IMR-90 (cell line): ENCODE measurements at regions not wholly inside any gene's neighbourhood (a gene's known extent, or its start where the extent isn't known, plus 50 kb on each side); places are given as distances from the start of the nearest gene placed in this dataset.

ENCODE experiments used
- ATAC-seq: fragments of 200-7000 bp; cut with Tn5 transposase; 2 replicates; pipeline ENCODE4 v1.9.1; 2020; ENCODE audit warnings: low read depth, mild to moderate bottlenecking, moderate library complexity
- BruUV-seq: library from RNA; stranded (reverse); fragments of 400-500 nt; replicated peaks from 2 replicates; lab custom pipeline; 2021; lab: Mats Ljungman, UMichigan
- CTCF ChIA-PET: fragments of 300-600 bp; formaldehyde crosslinking; extraction: SDS; loops from one replicate; lab custom pipeline; 2021; ENCODE audit warnings: antibody characterized with exemption; lab: Yijun Ruan, JAX
- POLR2A ChIA-PET: fragments of 300-600 bp; sonication (Branson Sonifier 250); formaldehyde crosslinking; loops from one replicate; lab custom pipeline; 2022; ENCODE audit warnings: antibody characterized with exemption; ENCODE audit not compliant: unreplicated experiment; lab: Charles Lee
- DNase-seq: peaks from one replicate; pipeline ENCODE4 v3.0.0; 2013
- H2AFZ ChIP-seq: replicated peaks from 2 replicates; pipeline ENCODE3; 2013; ENCODE audit warnings: low read length, mild to moderate bottlenecking; ENCODE audit not compliant: poor library complexity
- H2AK5ac ChIP-seq: 2 replicates; pipeline ENCODE4 v1.6.1; 2013; ENCODE audit warnings: low read depth, low read length, inconsistent platforms
- H2AK9ac ChIP-seq: replicated peaks from 2 replicates; pipeline ENCODE3; 2013; ENCODE audit warnings: mild to moderate bottlenecking, low read depth, low read length, moderate library complexity; ENCODE audit not compliant: poor library complexity
- H2BK120ac ChIP-seq: 2 replicates; pipeline ENCODE4 v1.6.1; 2013; ENCODE audit warnings: low read depth, low read length, inconsistent platforms
- H2BK15ac ChIP-seq: 3 replicates; pipeline ENCODE4 v1.6.1; 2013; ENCODE audit warnings: low read depth, low read length, inconsistent platforms
- H2BK20ac ChIP-seq: 2 replicates; pipeline ENCODE4 v1.6.1; 2013; ENCODE audit warnings: low read depth, mild to moderate bottlenecking, inconsistent platforms, low read length, moderate library complexity
- H2BK5ac ChIP-seq: 2 replicates; pipeline ENCODE4 v1.6.1; 2013; ENCODE audit warnings: mild to moderate bottlenecking, low read depth, low read length, inconsistent platforms; ENCODE audit not compliant: poor library complexity, severe bottlenecking
- H3K14ac ChIP-seq: replicated peaks from 2 replicates; pipeline ENCODE4 v1.6.1; 2013; ENCODE audit warnings: low read depth, low read length, inconsistent platforms
- H3K18ac ChIP-seq: 2 replicates; pipeline ENCODE4 v1.6.1; 2013; ENCODE audit warnings: low read depth, low read length, control low read depth
- H3K23ac ChIP-seq: 2 replicates; pipeline ENCODE4 v1.6.1; 2013; ENCODE audit warnings: low read depth, low read length, inconsistent platforms
- H3K27ac ChIP-seq: 2 replicates; pipeline ENCODE4 v1.5.1; 2013; ENCODE audit warnings: mild to moderate bottlenecking, control low read depth, low read length; ENCODE audit not compliant: insufficient read depth
- H3K27me3 ChIP-seq: 2 replicates; pipeline ENCODE4 v1.6.1; 2013; ENCODE audit warnings: low read length; ENCODE audit not compliant: control insufficient read depth, insufficient read depth
- H3K36me3 ChIP-seq: 2 replicates; pipeline ENCODE4 v1.6.1; 2013; ENCODE audit warnings: low read length, mixed read lengths; ENCODE audit not compliant: control insufficient read depth, insufficient read depth
- H3K4ac ChIP-seq: 2 replicates; pipeline ENCODE4 v1.6.1; 2013; ENCODE audit warnings: low read depth, low read length, inconsistent platforms
- H3K4me1 ChIP-seq: 2 replicates; pipeline ENCODE4 v1.6.1; 2013; ENCODE audit warnings: low read length, mixed read lengths; ENCODE audit not compliant: control insufficient read depth, insufficient read depth
- H3K4me2 ChIP-seq: 2 replicates; pipeline ENCODE4 v1.6.1; 2013; ENCODE audit warnings: low read depth, mild to moderate bottlenecking, control low read depth, low read length, moderate library complexity
- H3K4me3 ChIP-seq: 2 replicates; pipeline ENCODE4 v1.5.1; 2013; ENCODE audit warnings: low read depth, mild to moderate bottlenecking, control low read depth, low read length, moderate library complexity; ENCODE audit not compliant: insufficient read depth
- H3K56ac ChIP-seq: 2 replicates; pipeline ENCODE4 v1.6.1; 2013; ENCODE audit warnings: low read length, inconsistent platforms; ENCODE audit not compliant: insufficient read depth; ENCODE audit errors: extremely low read depth
- H3K79me1 ChIP-seq, 2 experiments: 2 replicates each; pipeline ENCODE4 v1.6.1; 2013; ENCODE audit warnings: low read length in 2 of 2, inconsistent platforms in 1 of 2, low read depth in 1 of 2
- H3K9ac ChIP-seq: 2 replicates; pipeline ENCODE4 v1.6.1; 2013; ENCODE audit warnings: low read depth, low read length, control low read depth
- H3K9me1 ChIP-seq: 2 replicates; pipeline ENCODE4 v1.6.1; 2013; ENCODE audit warnings: low read length, inconsistent platforms; ENCODE audit not compliant: insufficient read depth
- H3K9me3 ChIP-seq: 2 replicates; pipeline ENCODE4 v1.6.1; 2013; ENCODE audit warnings: low read length; ENCODE audit not compliant: control insufficient read depth, insufficient read depth
- H4K20me1 ChIP-seq: 2 replicates; pipeline ENCODE4 v1.6.1; 2013; ENCODE audit warnings: low read length, inconsistent platforms; ENCODE audit not compliant: insufficient read depth
- H4K5ac ChIP-seq: 2 replicates; pipeline ENCODE4 v1.6.1; 2013; ENCODE audit warnings: mild to moderate bottlenecking, low read depth, low read length, control low read depth
- H4K8ac ChIP-seq, 2 experiments: 2 replicates each; pipeline ENCODE4 v1.6.1; 2013; ENCODE audit warnings: low read depth in 2 of 2, low read length in 2 of 2, control low read depth in 1 of 2, inconsistent platforms in 1 of 2
- H4K91ac ChIP-seq: 2 replicates; pipeline ENCODE4 v1.6.1; 2013; ENCODE audit warnings: low read depth, low read length, inconsistent platforms; ENCODE audit not compliant: insufficient read depth
- BHLHE40 ChIP-seq: fragments of 150-350 bp; IDR thresholded peaks from 2 replicates; pipeline ENCODE4 v1.6.1; 2016; ENCODE audit warnings: mild to moderate bottlenecking, low read depth, low read length
- CEBPB ChIP-seq: IDR thresholded peaks from 2 replicates; pipeline ENCODE4 v1.6.1; 2012; ENCODE audit warnings: low read depth, low read length, improper control_type of control experiment
- CHD1 ChIP-seq: IDR thresholded peaks from 2 replicates; pipeline ENCODE4 v1.6.1; 2012; ENCODE audit warnings: low read depth, low read length, improper control_type of control experiment
- ELK1 ChIP-seq: fragments of 150-350 bp; IDR thresholded peaks from 2 replicates; pipeline ENCODE4 v1.6.1; 2016; ENCODE audit warnings: low read depth, mild to moderate bottlenecking, low read length, moderate library complexity, borderline replicate concordance
- FOS ChIP-seq: fragments of 150-350 bp; IDR thresholded peaks from 2 replicates; pipeline ENCODE4 v1.6.1; 2016; ENCODE audit warnings: low read depth, low read length
- MAFK ChIP-seq: IDR thresholded peaks from 2 replicates; pipeline ENCODE4 v1.6.1; 2012; ENCODE audit warnings: low read depth, low read length, improper control_type of control experiment
- MAZ ChIP-seq: IDR thresholded peaks from 2 replicates; pipeline ENCODE4 v1.6.1; 2012; ENCODE audit warnings: low read depth, mild to moderate bottlenecking, low read length, improper control_type of control experiment, moderate library complexity, borderline replicate concordance
- MXI1 ChIP-seq: IDR thresholded peaks from 2 replicates; pipeline ENCODE4 v1.6.1; 2012; ENCODE audit warnings: low read depth, mild to moderate bottlenecking, low read length, moderate library complexity, borderline replicate concordance
- NFE2L2 ChIP-seq: fragments of 150-350 bp; IDR thresholded peaks from 2 replicates; pipeline ENCODE4 v1.6.1; 2016; ENCODE audit warnings: low read depth, mild to moderate bottlenecking, low read length
- POLR2A ChIP-seq: IDR thresholded peaks from 2 replicates; pipeline ENCODE4 v1.6.1; 2012; ENCODE audit warnings: mild to moderate bottlenecking, low read depth, low read length
- RAD21 ChIP-seq: IDR thresholded peaks from 2 replicates; pipeline ENCODE4 v1.6.1; 2012; ENCODE audit warnings: low read length, improper control_type of control experiment
- RCOR1 ChIP-seq: IDR thresholded peaks from 2 replicates; pipeline ENCODE4 v1.6.1; 2012; ENCODE audit warnings: mild to moderate bottlenecking, low read length, improper control_type of control experiment; ENCODE audit not compliant: insufficient replicate concordance
- RFX5 ChIP-seq: IDR thresholded peaks from 2 replicates; pipeline ENCODE4 v1.8.0; 2012; ENCODE audit warnings: low read depth, mild to moderate bottlenecking, low read length, moderate library complexity
- SMC3 ChIP-seq: fragments of 150-350 bp; IDR thresholded peaks from 2 replicates; pipeline ENCODE4 v1.6.1; 2016; ENCODE audit warnings: low read depth, mild to moderate bottlenecking, antibody characterized with exemption, low read length, moderate library complexity
- WGBS, 2 experiments: methylation state at CpG; one replicate each; pipeline versions ENCODE4 v1.1.5 to v1.1.7; 2013; ENCODE audit warnings: missing lambda C conversion rate in 2 of 2; ENCODE audit not compliant: insufficient read length in 1 of 2; ENCODE audit errors: extremely low coverage in 2 of 2; 5-methylcytosine and 5-hydroxymethylcytosine counted together
- dilution Hi-C: fragments of 300-500 bp; cut with HindIII; formaldehyde crosslinking; loops from one replicate; pipeline ENCODE4 v1.14.3; 2018; ENCODE audit warnings: low sequenced_read_pairs; ENCODE audit not compliant: unreplicated experiment
- in situ Hi-C: fragments of 300-500 bp; cut with MboI; formaldehyde crosslinking; loops from 3 replicates; pipeline ENCODE4 v1.14.3; 2019; ENCODE audit warnings: low sequenced_read_pairs, inconsistent platforms, mixed read lengths
- intact Hi-C: fragments of 100-400 bp; cut with micrococcal nuclease; formaldehyde crosslinking; loops from 2 replicates; pipeline ENCODE4 v1.10.0; 2022
- TF ChIP-seq, protein P1 (sequence below): fragments of 150-350 bp; IDR thresholded peaks from 2 replicates; pipeline ENCODE4 v1.6.1; 2017; ENCODE audit warnings: mild to moderate bottlenecking, antibody characterized with exemption, low read length, low read depth
- TF ChIP-seq, protein P2 (sequence below): conservative IDR thresholded peaks from 2 replicates; pipeline ENCODE4 v1.5.1; 2012; ENCODE audit warnings: mild to moderate bottlenecking, low read depth, low read length, improper control_type of control experiment

- ChIA-PET POLR2A (no interaction called here), CTCF (no interaction called here)
- Histone ChIP-seq H3K27ac (no peak overlapping the region), H3K23ac (no peak overlapping the region), H2BK120ac (no peak overlapping the region), H4K8ac (no peak overlapping the region), H3K14ac (no peak overlapping the region), H4K20me1 (no peaks in the 10 kb centered on the region), H3K4me2 (no peak overlapping the region), H2BK20ac (no peak overlapping the region), H4K91ac (no peak overlapping the region), H2AFZ (no peak overlapping the region), H3K9ac (no peak overlapping the region), H2AK9ac (no peak overlapping the region), H4K5ac (no peak overlapping the region), H3K27me3 (no peaks in the 10 kb centered on the region), H2BK5ac (no peak overlapping the region), H3K4me3 (no peak overlapping the region), H3K56ac (no peak overlapping the region), H2BK15ac (no peak overlapping the region), H3K36me3 (no peaks in the 10 kb centered on the region), H3K9me1 (no peaks in the 10 kb centered on the region), H2AK5ac (no peak overlapping the region), H3K4me1 (no peaks in the 10 kb centered on the region), H3K4ac (no peak overlapping the region), H3K18ac (no peak overlapping the region), H3K9me3 (peaks cover 3% of the 10 kb centered on the region; the same call in 1 of the 2 replicates), H3K79me1 (no peaks in the 10 kb centered on the region)
- DNase-seq, result no peak
- WGBS, 2 experiments, result 40% methylated on average over 3 of the region's 4 CpGs; no CpG with 5 or more reads in 1 of the 2 experiments
- TF ChIP-seq MAZ, result no peak
- no peak for TF ChIP-seq RFX5
- TF ChIP-seq RAD21, result no peak
- TF ChIP-seq, protein P1, sequence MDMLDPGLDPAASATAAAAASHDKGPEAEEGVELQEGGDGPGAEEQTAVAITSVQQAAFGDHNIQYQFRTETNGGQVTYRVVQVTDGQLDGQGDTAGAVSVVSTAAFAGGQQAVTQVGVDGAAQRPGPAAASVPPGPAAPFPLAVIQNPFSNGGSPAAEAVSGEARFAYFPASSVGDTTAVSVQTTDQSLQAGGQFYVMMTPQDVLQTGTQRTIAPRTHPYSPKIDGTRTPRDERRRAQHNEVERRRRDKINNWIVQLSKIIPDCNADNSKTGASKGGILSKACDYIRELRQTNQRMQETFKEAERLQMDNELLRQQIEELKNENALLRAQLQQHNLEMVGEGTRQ, result no peak
- TF ChIP-seq CEBPB, result no peak
- TF ChIP-seq SMC3, result no peak
- no peak for TF ChIP-seq MXI1
- TF ChIP-seq, protein P2, sequence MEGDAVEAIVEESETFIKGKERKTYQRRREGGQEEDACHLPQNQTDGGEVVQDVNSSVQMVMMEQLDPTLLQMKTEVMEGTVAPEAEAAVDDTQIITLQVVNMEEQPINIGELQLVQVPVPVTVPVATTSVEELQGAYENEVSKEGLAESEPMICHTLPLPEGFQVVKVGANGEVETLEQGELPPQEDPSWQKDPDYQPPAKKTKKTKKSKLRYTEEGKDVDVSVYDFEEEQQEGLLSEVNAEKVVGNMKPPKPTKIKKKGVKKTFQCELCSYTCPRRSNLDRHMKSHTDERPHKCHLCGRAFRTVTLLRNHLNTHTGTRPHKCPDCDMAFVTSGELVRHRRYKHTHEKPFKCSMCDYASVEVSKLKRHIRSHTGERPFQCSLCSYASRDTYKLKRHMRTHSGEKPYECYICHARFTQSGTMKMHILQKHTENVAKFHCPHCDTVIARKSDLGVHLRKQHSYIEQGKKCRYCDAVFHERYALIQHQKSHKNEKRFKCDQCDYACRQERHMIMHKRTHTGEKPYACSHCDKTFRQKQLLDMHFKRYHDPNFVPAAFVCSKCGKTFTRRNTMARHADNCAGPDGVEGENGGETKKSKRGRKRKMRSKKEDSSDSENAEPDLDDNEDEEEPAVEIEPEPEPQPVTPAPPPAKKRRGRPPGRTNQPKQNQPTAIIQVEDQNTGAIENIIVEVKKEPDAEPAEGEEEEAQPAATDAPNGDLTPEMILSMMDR, result no peak
- TF ChIP-seq ELK1, result no peak
- TF ChIP-seq FOS, result no peak
- TF ChIP-seq RCOR1, result no peak
- TF ChIP-seq MAFK, result no peak
- TF ChIP-seq POLR2A, result no peak
- no peak for TF ChIP-seq NFE2L2
- no peak for TF ChIP-seq CHD1
- no peak for TF ChIP-seq BHLHE40
- dilution Hi-C loops, result no loop called here
- no TSS peak for BruUV-seq
- no peak for ATAC-seq
- in situ Hi-C loops, result no loop called here
- intact Hi-C loops, result no loop called here
Observed at GRCh38 chr7:32262315-32262714, 192.1 kb upstream of the PDE1C start.
